ENCODE measurements at regions not wholly inside any gene's neighbourhood (a gene's known extent, or its start where the extent isn't known, plus 50 kb on each side); places are given as distances from the start of the nearest gene placed in this dataset.

- Histone ChIP-seq H3K27ac (no peak overlapping the region), H3K36me3 (no peaks in the 10 kb centered on the region), H3K27me3 (no peaks in the 10 kb centered on the region), H3K9me3 (no peaks in the 10 kb centered on the region), H3K4me3 (no peak overlapping the region), H3K4me1 (no peaks in the 10 kb centered on the region)
- no peak for ATAC-seq
- intact Hi-C loops (cut with DNase I): no loop called here
- no peak for DNase-seq
- 30% methylated on average over 1 of the region's 1 CpG for WGBS (ENCODE audit: insufficient coverage, low coverage, low lambda C conversion rate, missing lambda C conversion rate)
- TF ChIP-seq POLR2A (IDR thresholded peaks at IDR 0.05) (no peak), CTCF (IDR thresholded peaks at IDR 0.05) (no peak)
Observed at GRCh38 chr14:87229131-87229530, 763.9 kb downstream of the GALC start.

- DNase-seq (no peak), ATAC-seq (no peak)
- no peaks in the 10 kb centered on the region for H3K9me3 ChIP-seq
- intact Hi-C loops (cut with DNase I): no loop called here
- no peaks in the 10 kb centered on the region for H3K36me3 ChIP-seq
- 24% methylated on average over 3 of the region's 3 CpGs for whole genome bisulfite sequencing (ENCODE audit: insufficient coverage, low coverage, low lambda C conversion rate, missing lambda C conversion rate)
- no peak overlapping the region for H3K4me3 ChIP-seq
- no peak overlapping the region for H3K27ac ChIP-seq
- no peaks in the 10 kb centered on the region for H3K27me3 ChIP-seq
- no peaks in the 10 kb centered on the region for H3K4me1 ChIP-seq
- TF ChIP-seq CTCF (IDR thresholded peaks at IDR 0.05) (no peak), POLR2A (IDR thresholded peaks at IDR 0.05) (no peak)
Observed at GRCh38 chr14:87217023-87217422, 776.0 kb downstream of the GALC start.

DNA sequence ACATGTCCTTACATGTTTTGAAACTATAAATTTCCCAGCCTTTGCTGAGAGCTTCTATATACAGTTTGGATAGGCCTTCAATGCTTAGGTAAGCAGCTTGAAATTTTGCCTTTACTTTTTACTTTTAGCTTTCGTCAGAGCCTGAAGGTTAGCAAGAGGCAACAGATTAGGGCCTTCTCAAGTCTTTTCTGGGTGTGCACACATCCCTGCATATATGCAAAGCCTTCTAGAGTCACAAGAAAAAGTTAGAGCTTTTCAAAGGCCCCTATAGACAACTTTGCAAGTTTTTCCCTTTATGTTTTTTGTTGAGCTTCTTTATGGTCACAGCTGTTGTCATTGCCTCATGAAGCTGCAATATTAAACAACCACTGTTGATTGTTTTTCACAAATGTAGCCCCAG lies 778.4 kb downstream of the GALC start:
- Histone ChIP-seq H3K9me3 (no peaks in the 10 kb centered on the region), H3K27ac (no peak overlapping the region), H3K4me1 (no peaks in the 10 kb centered on the region), H3K27me3 (no peaks in the 10 kb centered on the region), H3K36me3 (no peaks in the 10 kb centered on the region), H3K4me3 (no peak overlapping the region)
- 62% methylated on average over 1 of the region's 1 CpG for WGBS (ENCODE audit: insufficient coverage, low coverage, low lambda C conversion rate, missing lambda C conversion rate)
- intact Hi-C loops (cut with DNase I): no loop called here
- DNase-seq (no peak), ATAC-seq (no peak)
- no peak for TF ChIP-seq CTCF (IDR thresholded peaks at IDR 0.05)
- no peak for TF ChIP-seq POLR2A (IDR thresholded peaks at IDR 0.05)

- H3K27ac ChIP-seq: no peak overlapping the region
- ATAC-seq (no peak), DNase-seq (no peak)
- no peak for TF ChIP-seq CTCF (IDR thresholded peaks at IDR 0.05)
- TF ChIP-seq POLR2A (IDR thresholded peaks at IDR 0.05): no peak
- H3K4me1 ChIP-seq: no peaks in the 10 kb centered on the region
- no peaks in the 10 kb centered on the region for H3K36me3 ChIP-seq
- H3K9me3 ChIP-seq: no peaks in the 10 kb centered on the region
- H3K27me3 ChIP-seq: no peaks in the 10 kb centered on the region
- WGBS (ENCODE audit: insufficient coverage, low coverage, low lambda C conversion rate, missing lambda C conversion rate): 53% methylated on average over 2 of the region's 2 CpGs
- no peak overlapping the region for H3K4me3 ChIP-seq
- intact Hi-C loops (cut with DNase I): no loop called here
Observed at GRCh38 chr14:87207756-87208155, 785.2 kb downstream of the GALC start.

DNA sequence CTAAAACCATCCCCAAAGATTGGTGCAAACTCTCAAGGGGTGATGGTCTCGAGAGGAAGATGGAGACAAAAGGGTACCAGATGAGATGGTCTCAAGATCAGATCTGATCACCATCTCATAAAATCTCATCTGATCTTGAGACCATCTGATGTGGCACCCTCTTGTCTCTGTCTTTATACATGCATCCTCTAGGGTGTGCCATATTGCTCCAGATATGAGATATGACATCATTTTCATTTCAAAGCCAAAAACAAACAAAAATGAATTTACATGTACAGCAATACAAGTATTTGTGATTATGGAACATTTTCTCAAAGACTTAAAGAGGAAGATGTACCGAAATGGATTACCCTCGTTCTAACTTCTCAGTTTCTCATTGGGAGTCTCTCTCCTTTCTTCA lies 787.2 kb downstream of the GALC start:
- no peak for TF ChIP-seq CTCF (IDR thresholded peaks at IDR 0.05)
- no peak for TF ChIP-seq POLR2A (IDR thresholded peaks at IDR 0.05)
- WGBS (ENCODE audit: insufficient coverage, low coverage, low lambda C conversion rate, missing lambda C conversion rate): 43% methylated on average over 3 of the region's 3 CpGs

More for the DNA sequence above, 787.2 kb downstream of the GALC start:
- no peak overlapping the region for H3K4me3 ChIP-seq
- ATAC-seq (no peak), DNase-seq (no peak)
- intact Hi-C loops (cut with DNase I): no loop called here
- no peaks in the 10 kb centered on the region for H3K36me3 ChIP-seq
- H3K27ac ChIP-seq: no peak overlapping the region
- no peaks in the 10 kb centered on the region for H3K4me1 ChIP-seq
- H3K27me3 ChIP-seq: no peaks in the 10 kb centered on the region
- no peaks in the 10 kb centered on the region for H3K9me3 ChIP-seq

Measured in right lobe of liver (tissue), 6 donors.